WERI-Rb-1 (cell line): ENCODE measurements at regions not wholly inside any gene's neighbourhood (a gene's known extent, or its start where the extent isn't known, plus 50 kb on each side); places are given as distances from the start of the nearest gene placed in this dataset.

ENCODE experiments used
- DNase-seq: peaks from one replicate; pipeline ENCODE4 v3.0.0-alpha.2; 2020
- H3K27ac ChIP-seq: fragments of 250-450 bp; sonication (Bioruptor Pico); 2 replicates; pipeline ENCODE4 v1.5.1; 2020; ENCODE audit warnings: mild to moderate bottlenecking, moderate library complexity
- H3K27me3 ChIP-seq: fragments of 250-450 bp; sonication (Bioruptor Pico); 2 replicates; pipeline ENCODE4 v1.5.1; 2021; ENCODE audit warnings: mild to moderate bottlenecking, low read depth, moderate library complexity; ENCODE audit not compliant: insufficient read depth, severe bottlenecking
- H3K36me3 ChIP-seq: fragments of 250-450 bp; sonication (Bioruptor Pico); 2 replicates; pipeline ENCODE4 v1.5.1; 2020; ENCODE audit warnings: mild to moderate bottlenecking, moderate library complexity
- H3K4me3 ChIP-seq: 2 replicates; pipeline ENCODE4 v1.5.1; 2011; ENCODE audit warnings: low read depth, mild to moderate bottlenecking, control low read depth, low read length
- H3K9me3 ChIP-seq: fragments of 250-450 bp; sonication (Bioruptor Pico); 2 replicates; pipeline ENCODE4 v1.5.1; 2021; ENCODE audit warnings: mild to moderate bottlenecking, moderate library complexity; ENCODE audit not compliant: severe bottlenecking
- TF ChIP-seq, protein P1 (sequence below): IDR thresholded peaks from 2 replicates; pipeline ENCODE4 v1.5.1; 2011; ENCODE audit warnings: low read depth, mild to moderate bottlenecking, control low read depth, inconsistent platforms, low read length

DNA sequence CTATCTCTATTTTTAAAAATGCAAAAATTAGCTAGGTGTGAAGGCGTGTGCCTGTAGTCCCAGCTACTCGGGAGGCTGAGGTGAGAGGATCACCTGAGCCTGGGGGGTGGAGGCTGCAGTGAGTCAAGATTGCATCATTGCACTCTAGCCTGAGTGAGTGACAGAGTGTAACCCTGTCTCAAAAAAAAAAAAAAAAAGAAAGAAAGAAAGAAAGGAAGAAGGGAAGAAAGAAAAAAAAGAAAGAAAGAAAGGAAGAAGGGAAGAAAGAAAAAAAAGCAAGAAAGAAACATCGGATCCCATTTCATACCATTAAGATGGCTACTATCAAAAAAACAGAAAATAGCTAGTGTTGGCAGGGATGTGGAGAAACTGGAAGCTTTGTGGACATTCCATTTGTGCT is 136.8 kb upstream of the WNT4 start:
- TF ChIP-seq, protein P1, sequence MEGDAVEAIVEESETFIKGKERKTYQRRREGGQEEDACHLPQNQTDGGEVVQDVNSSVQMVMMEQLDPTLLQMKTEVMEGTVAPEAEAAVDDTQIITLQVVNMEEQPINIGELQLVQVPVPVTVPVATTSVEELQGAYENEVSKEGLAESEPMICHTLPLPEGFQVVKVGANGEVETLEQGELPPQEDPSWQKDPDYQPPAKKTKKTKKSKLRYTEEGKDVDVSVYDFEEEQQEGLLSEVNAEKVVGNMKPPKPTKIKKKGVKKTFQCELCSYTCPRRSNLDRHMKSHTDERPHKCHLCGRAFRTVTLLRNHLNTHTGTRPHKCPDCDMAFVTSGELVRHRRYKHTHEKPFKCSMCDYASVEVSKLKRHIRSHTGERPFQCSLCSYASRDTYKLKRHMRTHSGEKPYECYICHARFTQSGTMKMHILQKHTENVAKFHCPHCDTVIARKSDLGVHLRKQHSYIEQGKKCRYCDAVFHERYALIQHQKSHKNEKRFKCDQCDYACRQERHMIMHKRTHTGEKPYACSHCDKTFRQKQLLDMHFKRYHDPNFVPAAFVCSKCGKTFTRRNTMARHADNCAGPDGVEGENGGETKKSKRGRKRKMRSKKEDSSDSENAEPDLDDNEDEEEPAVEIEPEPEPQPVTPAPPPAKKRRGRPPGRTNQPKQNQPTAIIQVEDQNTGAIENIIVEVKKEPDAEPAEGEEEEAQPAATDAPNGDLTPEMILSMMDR = no peak
- H3K36me3 ChIP-seq = no peaks in the 10 kb centered on the region
- no peak for DNase-seq
- no peak overlapping the region for H3K4me3 ChIP-seq
- peaks cover 6% of the 10 kb centered on the region for H3K27me3 ChIP-seq
- no peak overlapping the region for H3K27ac ChIP-seq
- H3K9me3 ChIP-seq = no peaks in the 10 kb centered on the region

DNA sequence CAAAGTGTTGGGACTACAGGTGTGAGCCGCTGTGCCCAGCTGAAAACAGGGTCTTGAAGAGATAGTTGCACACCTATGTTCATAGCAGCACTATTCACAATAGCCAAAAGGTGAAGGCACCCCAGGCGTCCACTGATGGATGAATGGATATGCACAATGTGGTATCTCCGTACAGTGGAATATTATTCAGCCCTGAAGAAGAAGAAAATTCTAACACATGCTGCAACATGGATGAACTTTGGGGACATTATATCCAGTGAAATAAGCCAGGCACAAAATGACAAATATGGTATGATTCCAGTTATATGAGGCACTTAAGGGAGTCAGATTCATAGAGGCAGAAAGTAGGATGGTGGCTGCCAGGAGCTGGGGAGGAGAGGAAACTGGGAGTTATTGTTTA is 137.6 kb upstream of the WNT4 start:
- H3K27me3 ChIP-seq = peaks cover 6% of the 10 kb centered on the region
- TF ChIP-seq, protein P1 = no peak
- H3K27ac ChIP-seq = no peak overlapping the region
- no peak overlapping the region for H3K4me3 ChIP-seq
- no peak for DNase-seq
- no peaks in the 10 kb centered on the region for H3K9me3 ChIP-seq
- H3K36me3 ChIP-seq = no peaks in the 10 kb centered on the region

DNA sequence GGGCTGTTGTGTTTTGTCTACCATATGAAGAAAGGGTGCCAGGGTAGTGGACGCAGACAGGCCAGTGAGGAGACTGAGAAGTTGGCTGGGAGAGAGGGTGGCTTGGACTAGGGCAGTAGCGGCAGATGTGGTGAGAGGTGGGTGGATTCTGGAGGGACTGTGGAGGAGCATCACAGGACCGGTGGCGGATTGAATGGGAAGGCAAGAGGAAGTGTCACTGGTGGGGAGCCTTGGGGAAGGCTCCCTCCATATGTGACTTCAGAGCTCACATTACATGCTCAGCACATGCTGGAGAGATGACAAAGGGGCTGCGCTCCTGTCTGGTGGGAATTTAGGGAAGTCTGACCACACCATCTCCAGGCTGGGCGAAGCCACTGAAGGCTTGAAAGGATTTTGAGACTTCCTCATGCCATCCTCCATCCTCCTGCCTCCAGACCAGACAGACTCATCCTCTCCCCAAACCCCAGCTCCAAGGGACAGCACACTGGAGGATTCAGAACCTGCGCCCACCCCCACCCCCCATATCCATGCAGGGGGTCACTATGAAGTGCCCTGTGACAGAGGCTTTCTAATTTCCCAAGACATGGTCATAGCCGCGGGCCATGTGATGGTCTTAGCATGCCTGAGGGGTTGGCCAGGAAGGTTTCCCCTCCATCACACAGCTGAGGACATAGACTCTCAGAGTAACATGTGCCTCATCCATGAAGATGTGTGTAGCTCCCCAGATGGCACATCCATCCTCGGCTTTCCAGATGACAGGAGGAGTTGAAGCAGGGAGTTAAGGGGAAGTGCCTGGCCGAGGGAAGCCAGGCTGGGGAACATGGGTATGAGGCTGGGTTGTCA is 138.8 kb upstream of the WNT4 start:
- Histone ChIP-seq H3K4me3 (no peak overlapping the region), H3K36me3 (no peaks in the 10 kb centered on the region), H3K27ac (no peak overlapping the region), H3K27me3 (peaks cover 6% of the 10 kb centered on the region), H3K9me3 (no peaks in the 10 kb centered on the region)
- DNase-seq = no peak
- TF ChIP-seq, protein P1 = no peak

DNA sequence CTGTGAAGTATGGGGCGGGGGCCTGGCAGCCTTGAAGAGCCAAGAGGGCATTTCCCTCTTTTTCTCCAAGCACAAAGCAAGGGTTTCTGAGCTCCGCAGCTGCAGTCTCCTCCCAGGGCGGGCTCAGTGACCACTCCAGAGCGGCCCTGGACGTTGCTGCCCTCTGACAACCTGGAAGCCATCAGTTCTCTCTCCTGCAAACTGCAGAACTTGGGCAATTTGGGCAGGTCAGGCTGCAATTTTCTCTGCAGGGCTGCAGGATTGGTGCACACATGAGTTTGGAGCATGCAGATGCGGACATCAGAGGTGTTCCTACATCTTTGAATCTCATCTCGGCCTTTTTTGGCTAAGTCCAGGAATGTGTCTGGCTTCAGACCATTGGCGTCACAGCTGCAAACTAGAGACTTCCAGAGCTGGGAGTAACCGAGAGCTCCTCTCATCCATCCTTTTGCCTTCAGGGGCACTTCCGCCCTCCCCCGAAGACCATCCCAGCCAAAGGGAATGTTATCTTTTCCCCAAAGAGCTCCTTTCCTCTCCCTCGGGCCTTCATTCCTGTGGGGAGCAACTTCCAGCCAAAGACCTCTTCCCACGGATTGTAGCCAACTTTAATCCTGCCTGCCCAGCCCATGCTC is 139.6 kb upstream of the WNT4 start:
- no peaks in the 10 kb centered on the region for H3K9me3 ChIP-seq
- TF ChIP-seq, protein P1 = no peak
- no peak overlapping the region for H3K27ac ChIP-seq
- H3K27me3 ChIP-seq = peaks cover 6% of the 10 kb centered on the region
- H3K36me3 ChIP-seq = no peaks in the 10 kb centered on the region
- DNase-seq = no peak
- H3K4me3 ChIP-seq = no peak overlapping the region

DNA sequence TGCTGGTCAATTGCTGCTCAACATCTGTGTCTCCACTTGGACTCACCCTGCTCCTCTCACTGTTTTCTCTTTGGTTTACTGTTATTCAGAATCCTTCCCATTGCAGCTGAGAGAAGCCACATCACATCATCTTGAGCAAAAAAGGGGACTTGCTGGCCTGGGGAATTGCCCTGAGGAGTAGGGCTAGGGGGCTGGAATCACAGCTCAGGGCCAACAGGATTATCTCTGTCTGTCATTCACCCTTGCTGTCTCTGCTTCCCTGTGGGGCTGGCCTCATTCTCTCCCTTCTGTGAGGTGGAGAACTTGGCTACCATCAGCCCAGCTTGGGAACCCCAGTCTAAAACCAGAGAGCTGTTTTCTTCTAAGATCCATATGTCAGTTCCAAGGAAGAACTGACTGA is 140.7 kb upstream of the WNT4 start:
- H3K4me3 ChIP-seq = no peak overlapping the region
- H3K27ac ChIP-seq = no peak overlapping the region
- no peaks in the 10 kb centered on the region for H3K9me3 ChIP-seq
- DNase-seq = no peak
- no peaks in the 10 kb centered on the region for H3K27me3 ChIP-seq
- H3K36me3 ChIP-seq = no peaks in the 10 kb centered on the region
- TF ChIP-seq, protein P1 = no peak

DNA sequence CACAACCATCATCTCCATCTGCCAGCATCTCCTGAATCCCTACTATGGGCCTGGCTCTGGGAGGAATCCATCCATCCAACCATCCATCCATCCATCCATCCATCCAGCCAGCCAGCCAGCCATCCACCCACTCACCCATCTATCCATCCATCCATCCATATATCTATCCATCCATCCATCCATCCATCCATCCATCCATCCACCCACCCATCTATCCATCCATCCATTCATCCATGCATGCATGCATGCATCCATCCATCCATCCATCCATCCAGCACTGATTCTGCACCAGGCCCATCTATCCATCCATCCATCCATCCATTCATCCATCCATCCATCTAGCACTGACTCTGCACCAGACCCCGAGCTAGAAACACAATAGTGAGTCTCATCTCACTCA is 141.3 kb upstream of the WNT4 start:
- Histone ChIP-seq H3K9me3 (no peaks in the 10 kb centered on the region), H3K27ac (no peak overlapping the region), H3K36me3 (no peaks in the 10 kb centered on the region), H3K27me3 (no peaks in the 10 kb centered on the region), H3K4me3 (no peak overlapping the region)
- TF ChIP-seq, protein P1 = no peak
- DNase-seq = no peak
